ENCODE measurements at regions not wholly inside any gene's neighbourhood (a gene's known extent, or its start where the extent isn't known, plus 50 kb on each side); places are given as distances from the start of the nearest gene placed in this dataset.

- TF ChIP-seq FOXJ3 (CRISPR knock-in tag; IDR thresholded peaks at IDR 0.05; ENCODE audit: borderline replicate concordance) (no peak), CTCF (IDR thresholded peaks at IDR 0.05) (no peak), NFATC4 (CRISPR knock-in tag; IDR thresholded peaks at IDR 0.05) (no peak)
These were observed 427.5 kb upstream of the TBL1XR1 start for GRCh38 chr3:177624528-177625495.
